ENCODE measurements at regions not wholly inside any gene's neighbourhood (a gene's known extent, or its start where the extent isn't known, plus 50 kb on each side); places are given as distances from the start of the nearest gene placed in this dataset.

GRCh38 chr12:19780460-19780859 is 341.2 kb downstream of the AEBP2 start:
- H3K9me3 ChIP-seq: no peaks in the 10 kb centered on the region
- ATAC-seq: no peak

GRCh38 chr12:19783547-19784444 is 344.5 kb downstream of the AEBP2 start:
- TF ChIP-seq CTCF (IDR thresholded peaks at IDR 0.05): no peak
- Histone ChIP-seq H3K4me3 (no peak overlapping the region), H3K36me3 (no peaks in the 10 kb centered on the region), H3K4me1 (peaks cover 0 to 4% of the 10 kb centered on the region in 2 donors), H3K27ac (no peak overlapping the region), H3K9me3 (no peaks in the 10 kb centered on the region), H3K27me3 (no peaks in the 10 kb centered on the region)
- ATAC-seq (peak; percentile 58), DNase-seq (peak in 1 of 4 donors; percentile 70)
- intact Hi-C loops (cut with DNase I): no loop called here

More at GRCh38 chr12:19780460-19780859, 341.2 kb downstream of the AEBP2 start:
- Histone ChIP-seq H3K4me3 (no peak overlapping the region), H3K27ac (no peak overlapping the region), H3K4me1 (peaks cover 0 to 4% of the 10 kb centered on the region in 2 donors), H3K36me3 (no peaks in the 10 kb centered on the region), H3K27me3 (no peaks in the 10 kb centered on the region)
- TF ChIP-seq CTCF (IDR thresholded peaks at IDR 0.05): no peak
- intact Hi-C loops (cut with DNase I): no loop called here
- no peak for DNase-seq

GRCh38 chr12:19792028-19792427 is 352.7 kb downstream of the AEBP2 start:
- no peak for ATAC-seq
- H3K36me3 ChIP-seq: no peaks in the 10 kb centered on the region
- H3K4me3 ChIP-seq: no peak overlapping the region
- intact Hi-C loops (cut with DNase I): no loop called here
- H3K4me1 ChIP-seq: no peaks in the 10 kb centered on the region
- no peak overlapping the region for H3K27ac ChIP-seq
- H3K27me3 ChIP-seq: no peaks in the 10 kb centered on the region
- TF ChIP-seq CTCF (IDR thresholded peaks at IDR 0.05): no peak
- H3K9me3 ChIP-seq: no peaks in the 10 kb centered on the region
- DNase-seq: no peak

GRCh38 chr12:19794116-19794515 is 354.8 kb downstream of the AEBP2 start:
- Histone ChIP-seq H3K4me3 (no peak overlapping the region), H3K4me1 (no peaks in the 10 kb centered on the region), H3K27me3 (no peaks in the 10 kb centered on the region), H3K36me3 (no peaks in the 10 kb centered on the region), H3K27ac (no peak overlapping the region), H3K9me3 (no peaks in the 10 kb centered on the region)
- DNase-seq (no peak), ATAC-seq (no peak)
- intact Hi-C loops (cut with DNase I): no loop called here
- no peak for TF ChIP-seq CTCF (IDR thresholded peaks at IDR 0.05)

GRCh38 chr12:19799216-19799615 is 359.9 kb downstream of the AEBP2 start:
- no peak for DNase-seq
- no peak for ATAC-seq
- Histone ChIP-seq H3K9me3 (no peaks in the 10 kb centered on the region), H3K36me3 (no peaks in the 10 kb centered on the region), H3K27me3 (no peaks in the 10 kb centered on the region), H3K4me1 (no peaks in the 10 kb centered on the region), H3K4me3 (no peak overlapping the region), H3K27ac (no peak overlapping the region)
- intact Hi-C loops (cut with DNase I): no loop called here
- TF ChIP-seq CTCF (IDR thresholded peaks at IDR 0.05): no peak

Measured in left lung (tissue), 4 donors.